Body of pancreas (tissue), 4 donors: ENCODE measurements at regions not wholly inside any gene's neighbourhood (a gene's known extent, or its start where the extent isn't known, plus 50 kb on each side); places are given as distances from the start of the nearest gene placed in this dataset.

ENCODE experiments used
- ATAC-seq: fragments of 150-250 bp; one replicate; pipeline ENCODE4 v1.9.1; 2016
- DNase-seq, 4 donors: peaks; one replicate each; pipeline ENCODE4 v3.0.0-alpha.2; 2019
- H3K27ac ChIP-seq, 4 donors: fragments of 200-600 bp; sonication (generic); 1 replicate in 3 of 4; 2 replicates in 1 of 4; pipeline versions ENCODE4 v1.5.1 to v1.6.1; 2016 to 2019; ENCODE audit warnings: mild to moderate bottlenecking in 1 of 4, mixed read lengths in 1 of 4, moderate library complexity in 1 of 4
- H3K27me3 ChIP-seq, 2 donors: fragments of 200-600 bp; sonication (generic); one replicate each; pipeline ENCODE4 v1.6.0; 2016; ENCODE audit warnings: mild to moderate bottlenecking in 1 of 2
- H3K36me3 ChIP-seq, 2 donors: fragments of 200-600 bp; sonication (generic); replicated peaks in 1 of 2; 2 replicates each; pipeline ENCODE4 v1.5.1; 2016; ENCODE audit warnings: low read depth in 2 of 2; ENCODE audit not compliant: insufficient read depth in 1 of 2
- H3K4me1 ChIP-seq: fragments of 200-600 bp; sonication (generic); one replicate; pipeline ENCODE4 v1.6.0; 2016
- H3K4me3 ChIP-seq, 2 donors: fragments of 200-600 bp; sonication (generic); 1 replicate in 1 of 2; 2 replicates in 1 of 2; pipeline ENCODE4 v1.5.1; 2016 to 2019
- H3K9me3 ChIP-seq, 3 donors: fragments of 200-600 bp; sonication (generic); 1 replicate in 2 of 3; 2 replicates in 1 of 3; pipeline ENCODE4 v1.5.1; 2016
- CTCF ChIP-seq, 7 experiments: fragments of 450-650 bp in 4 of 7; fragments of 200-600 bp in 3 of 7; sonication (generic) in 3 of 7; IDR thresholded peaks; one replicate each; pipeline ENCODE4 v1.5.1; 2016 to 2019; ENCODE audit warnings: antibody characterized with exemption in 7 of 7
- POLR2A ChIP-seq, 3 donors: fragments of 450-650 bp; IDR thresholded peaks; one replicate each; pipeline ENCODE4 v1.6.1; 2016; ENCODE audit warnings: antibody characterized with exemption in 3 of 3, mild to moderate bottlenecking in 2 of 3
- WGBS, 2 donors: methylation state at CpG; one replicate each; pipeline ENCODE4 v1.1.5; 2017; 5-methylcytosine and 5-hydroxymethylcytosine counted together
- intact Hi-C: fragments of 100-400 bp; cut with DNase I; formaldehyde crosslinking; loops from one replicate; pipeline ENCODE4 v1.15.1; 2023

- Histone ChIP-seq H3K4me1 (peaks cover 6% of the 10 kb centered on the region), H3K36me3 (no peaks in the 10 kb centered on the region), H3K27ac (no peak overlapping the region), H3K4me3 (no peak overlapping the region), H3K9me3 (no peaks in the 10 kb centered on the region), H3K27me3 (no peaks in the 10 kb centered on the region)
- no peak for TF ChIP-seq POLR2A (IDR thresholded peaks at IDR 0.05)
- no peak for TF ChIP-seq CTCF (IDR thresholded peaks at IDR 0.05)
- intact Hi-C loops: no loop called here
- DNase-seq (no peak), ATAC-seq (no peak)
- 62 to 73% methylated on average over 7 to 8 of the region's 8 CpGs for WGBS, 2 donors
Measured at GRCh38 chr2:20531633-20532262, 84.9 kb downstream of the RHOB start.

GRCh38 chr2:20532634-20533437 is 86.0 kb downstream of the RHOB start:
- no peaks in the 10 kb centered on the region for H3K27me3 ChIP-seq
- WGBS, 2 donors: 58 to 65% methylated on average over 13 to 17 of the region's 17 CpGs
- no peaks in the 10 kb centered on the region for H3K36me3 ChIP-seq
- intact Hi-C loops: no loop called here
- H3K27ac ChIP-seq: no peak overlapping the region
- no peaks in the 10 kb centered on the region for H3K4me1 ChIP-seq
- TF ChIP-seq POLR2A (IDR thresholded peaks at IDR 0.05): no peak
- no peak overlapping the region for H3K4me3 ChIP-seq
- DNase-seq (no peak), ATAC-seq (no peak)
- no peaks in the 10 kb centered on the region for H3K9me3 ChIP-seq

- 89% methylated on average over 9 to 10 of the region's 10 CpGs for WGBS, 2 donors
- TF ChIP-seq POLR2A (IDR thresholded peaks at IDR 0.05): no peak
- no peak for TF ChIP-seq CTCF (IDR thresholded peaks at IDR 0.05)
- DNase-seq: no peak
- Histone ChIP-seq H3K36me3 (no peaks in the 10 kb centered on the region), H3K27me3 (no peaks in the 10 kb centered on the region), H3K9me3 (no peaks in the 10 kb centered on the region), H3K4me3 (no peak overlapping the region), H3K27ac (no peak overlapping the region), H3K4me1 (no peaks in the 10 kb centered on the region)
- intact Hi-C loops: no loop called here
- no peak for ATAC-seq
Measured at GRCh38 chr2:20533993-20534622, 87.2 kb downstream of the RHOB start.

- ATAC-seq (no peak), DNase-seq (no peak)
- TF ChIP-seq CTCF (IDR thresholded peaks at IDR 0.05): no peak
- no peak for TF ChIP-seq POLR2A (IDR thresholded peaks at IDR 0.05)
- H3K4me3 ChIP-seq: no peak overlapping the region
- intact Hi-C loops: no loop called here
- no peaks in the 10 kb centered on the region for H3K36me3 ChIP-seq
- H3K4me1 ChIP-seq: no peaks in the 10 kb centered on the region
- no peaks in the 10 kb centered on the region for H3K27me3 ChIP-seq
- H3K27ac ChIP-seq: no peak overlapping the region
- 86 to 88% methylated on average over 14 to 19 of the region's 19 CpGs for WGBS, 2 donors
- no peaks in the 10 kb centered on the region for H3K9me3 ChIP-seq
Measured at GRCh38 chr2:20534913-20535801, 88.3 kb downstream of the RHOB start.
